H54 (cell line): ENCODE measurements at regions not wholly inside any gene's neighbourhood (a gene's known extent, or its start where the extent isn't known, plus 50 kb on each side); places are given as distances from the start of the nearest gene placed in this dataset.
"Not testable (repeated sequence)": the region's sequence is repeated elsewhere in the genome, so short reads cannot be mapped to it uniquely, and the experiment has no call there.

Experiments used
- DNase-seq: peaks from one replicate; pipeline ENCODE4 v3.0.0; 2011; ENCODE audit warnings: low spot score, mixed read lengths; ENCODE audit not compliant: insufficient read length
- FAIRE-seq: peaks from 3 replicates; lab custom pipeline; 2011; peaks lifted over from hg19 to GRCh38; lab: Jason Lieb, UNC
- POLR2A ChIP-seq: IDR thresholded peaks from 2 replicates; pipeline ENCODE4 v1.6.1; 2011; ENCODE audit warnings: low read depth, mild to moderate bottlenecking, low read length

GRCh38 chr11:38577769-38578168 is 1979.7 kb upstream of the RAG2 start:
- DNase-seq (no peak), FAIRE-seq (no peak)
- TF ChIP-seq POLR2A = no peak

GRCh38 chr11:38562562-38562961 is 1964.5 kb upstream of the RAG2 start:
- peak; percentile 84 for FAIRE-seq
- no peak for DNase-seq
- TF ChIP-seq POLR2A = no peak

GRCh38 chr11:38553148-38553547 is 1955.1 kb upstream of the RAG2 start:
- no peak for DNase-seq
- FAIRE-seq = peak; percentile 41
- TF ChIP-seq POLR2A = no peak

DNA sequence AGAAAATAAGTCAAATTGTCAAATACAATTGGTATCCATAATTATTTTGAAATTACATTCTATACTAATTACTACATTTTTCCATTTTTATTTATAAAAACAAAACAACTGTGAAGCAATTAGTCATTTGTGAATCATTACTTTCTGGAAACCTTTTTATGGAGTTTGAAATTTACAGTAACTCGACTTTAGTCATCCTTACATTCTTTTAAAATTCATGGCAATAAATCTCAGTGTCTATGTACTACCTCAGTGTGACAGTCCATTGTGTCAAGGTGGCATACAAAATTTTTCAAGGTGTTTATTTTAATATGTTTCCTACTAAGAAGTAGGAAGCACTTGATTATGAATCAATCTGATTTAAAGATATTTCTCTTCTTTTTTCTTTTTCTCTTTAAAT is 1949.4 kb upstream of the RAG2 start:
- no peak for DNase-seq
- FAIRE-seq = peak; percentile 77
- TF ChIP-seq POLR2A = no peak

- no peak for DNase-seq
- TF ChIP-seq POLR2A = no peak
- peak; percentile 87 for FAIRE-seq
Observed at GRCh38 chr11:38543986-38544385, 1946.0 kb upstream of the RAG2 start.

DNA sequence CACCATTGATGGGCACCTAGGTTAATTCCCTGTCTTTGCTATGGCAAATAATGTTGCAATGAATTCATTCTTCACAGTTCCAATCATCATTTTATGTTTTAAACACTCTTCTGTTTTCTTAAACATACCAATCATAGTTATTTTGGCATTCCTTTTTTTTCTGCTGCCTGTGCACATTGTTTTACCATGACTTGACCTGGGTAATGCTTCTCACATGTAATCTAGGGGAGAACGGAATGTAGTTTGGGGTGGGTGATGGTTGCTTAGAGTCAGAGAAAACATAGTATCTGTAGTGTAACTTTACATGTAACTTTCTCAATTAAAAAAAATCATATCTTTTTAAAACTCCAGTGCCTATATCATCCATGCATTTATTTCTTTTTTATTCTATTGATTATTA is 1945.3 kb upstream of the RAG2 start:
- TF ChIP-seq POLR2A = no peak
- peak; percentile 86 for FAIRE-seq

DNA sequence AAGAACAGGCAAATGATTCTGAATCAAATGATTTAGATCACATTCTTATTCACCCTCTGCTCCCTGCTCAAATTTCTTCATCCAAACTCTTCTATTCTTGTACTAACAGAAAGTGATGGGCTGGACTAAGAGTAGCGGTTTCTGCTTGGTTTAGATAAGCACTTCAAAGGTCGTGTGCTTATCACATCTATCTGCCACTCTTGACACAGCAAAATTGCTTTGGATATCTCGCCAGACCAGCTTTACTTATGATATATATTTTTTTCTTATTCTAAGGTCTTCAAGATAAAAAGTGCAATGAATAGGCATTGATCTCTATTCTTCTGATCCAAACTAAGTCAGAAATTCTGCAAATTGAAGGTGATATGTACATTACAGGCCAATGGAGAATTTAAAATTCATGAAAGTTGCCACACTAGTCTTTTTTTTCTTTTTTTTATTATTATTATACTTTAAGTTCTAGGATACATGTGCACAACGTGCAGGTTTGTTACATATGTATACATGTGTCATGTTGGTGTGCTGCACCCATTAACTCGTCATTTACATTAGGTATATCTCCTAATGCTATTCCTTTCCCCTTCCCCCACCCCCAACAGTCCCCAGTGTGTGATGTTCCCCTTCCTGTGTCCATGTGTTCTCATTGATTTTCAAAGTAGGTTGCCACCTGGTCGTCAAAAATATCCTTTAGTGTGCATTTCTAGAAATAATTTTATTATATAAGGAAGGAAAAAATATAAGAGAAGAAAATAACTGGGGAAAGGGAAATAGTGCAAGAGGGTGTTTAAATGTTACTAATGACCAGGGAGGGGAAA is 1941.0 kb upstream of the RAG2 start:
- no peak for TF ChIP-seq POLR2A
- DNase-seq = no peak
- FAIRE-seq = no peak

More for the DNA sequence above, 1945.3 kb upstream of the RAG2 start:
- DNase-seq = no peak

DNA sequence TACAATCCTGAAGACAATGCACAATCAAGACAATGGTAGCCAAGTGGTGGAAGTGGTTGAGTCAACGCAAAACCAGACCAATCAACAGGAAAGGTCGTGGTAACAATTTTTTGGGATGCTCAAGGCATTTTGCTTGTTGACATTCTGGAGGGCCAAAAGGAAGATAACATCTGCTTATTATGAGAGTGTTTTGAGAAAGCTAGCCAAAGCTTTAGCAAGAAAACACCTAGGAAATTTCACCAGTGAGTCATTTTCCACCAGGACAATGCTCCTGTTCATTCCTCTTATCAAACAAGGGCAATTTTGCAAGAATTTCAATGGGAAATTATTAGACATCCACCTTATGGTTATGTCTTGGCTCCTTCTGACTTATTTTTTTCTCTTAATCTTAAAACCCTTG is 1932.2 kb upstream of the RAG2 start:
- FAIRE-seq = no peak
- TF ChIP-seq POLR2A = no peak
- no peak for DNase-seq

DNA sequence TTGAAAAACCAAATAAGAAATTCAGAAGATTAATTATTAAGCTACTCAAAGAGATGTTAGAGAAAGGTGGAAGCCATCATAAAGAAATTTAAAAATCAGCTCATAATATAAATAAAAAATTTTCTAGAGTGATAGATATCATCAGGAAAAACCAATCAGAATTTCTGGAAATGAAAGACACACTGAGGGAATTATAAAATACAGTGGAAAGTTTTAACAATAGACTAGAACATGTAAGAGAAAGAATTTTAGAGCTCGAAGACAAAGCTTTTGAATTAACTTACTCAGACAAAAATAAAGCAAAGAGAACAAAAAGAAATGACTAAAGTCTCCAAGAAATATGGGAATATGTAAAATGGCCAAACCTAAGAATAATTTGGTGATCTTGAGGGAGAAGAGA is 1926.9 kb upstream of the RAG2 start:
- TF ChIP-seq POLR2A = no peak
- no peak for DNase-seq
- no peak for FAIRE-seq

- DNase-seq (no peak), FAIRE-seq (no peak)
- no peak for TF ChIP-seq POLR2A
Observed at GRCh38 chr11:38517991-38518390, 1920.0 kb upstream of the RAG2 start.

- not testable (repeated sequence) for FAIRE-seq, DNase-seq
Observed at GRCh38 chr11:38512830-38513229, 1914.8 kb upstream of the RAG2 start.

- FAIRE-seq = peak; percentile 69
- no peak for TF ChIP-seq POLR2A
- no peak for DNase-seq
Observed at GRCh38 chr11:38510041-38510440, 1912.0 kb upstream of the RAG2 start.

- FAIRE-seq = no peak
- no peak for DNase-seq
- TF ChIP-seq POLR2A = no peak
Observed at GRCh38 chr11:38503876-38504275, 1905.8 kb upstream of the RAG2 start.

GRCh38 chr11:38498721-38499120 is 1900.7 kb upstream of the RAG2 start:
- DNase-seq (no peak), FAIRE-seq (peak; percentile 80)
- no peak for TF ChIP-seq POLR2A

DNA sequence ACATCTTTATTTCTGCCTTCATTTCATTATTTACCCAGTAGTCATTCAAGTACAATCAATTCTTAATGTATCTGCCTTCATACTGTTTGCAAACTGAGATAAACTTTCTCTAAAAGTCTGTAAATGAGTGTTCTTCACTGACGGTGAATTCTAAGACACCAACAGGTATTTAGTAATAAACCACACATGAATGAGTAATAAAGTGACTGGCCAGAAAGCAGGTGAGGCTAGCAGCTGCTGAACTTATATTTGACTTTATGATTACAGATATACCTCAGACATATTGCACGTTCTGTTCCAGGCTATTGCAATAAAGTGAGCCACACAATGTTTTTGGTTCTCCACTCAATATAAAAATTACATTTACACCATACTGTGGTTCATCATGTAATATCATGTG is 1894.0 kb upstream of the RAG2 start:
- no peak for TF ChIP-seq POLR2A
- DNase-seq = no peak
- FAIRE-seq = no peak
